C4-2B (cell line): ENCODE measurements at regions not wholly inside any gene's neighbourhood (a gene's known extent, or its start where the extent isn't known, plus 50 kb on each side); places are given as distances from the start of the nearest gene placed in this dataset.

Experiments used
- ZFX ChIP-seq: fragments of 450-650 bp; IDR thresholded peaks from 2 replicates; pipeline ENCODE4 v1.6.1; 2017
- TF ChIP-seq, protein P1 (sequence below): fragments of 450-650 bp; conservative IDR thresholded peaks from 2 replicates; pipeline ENCODE4 v1.5.1; 2017; ENCODE audit warnings: mild to moderate bottlenecking

DNA sequence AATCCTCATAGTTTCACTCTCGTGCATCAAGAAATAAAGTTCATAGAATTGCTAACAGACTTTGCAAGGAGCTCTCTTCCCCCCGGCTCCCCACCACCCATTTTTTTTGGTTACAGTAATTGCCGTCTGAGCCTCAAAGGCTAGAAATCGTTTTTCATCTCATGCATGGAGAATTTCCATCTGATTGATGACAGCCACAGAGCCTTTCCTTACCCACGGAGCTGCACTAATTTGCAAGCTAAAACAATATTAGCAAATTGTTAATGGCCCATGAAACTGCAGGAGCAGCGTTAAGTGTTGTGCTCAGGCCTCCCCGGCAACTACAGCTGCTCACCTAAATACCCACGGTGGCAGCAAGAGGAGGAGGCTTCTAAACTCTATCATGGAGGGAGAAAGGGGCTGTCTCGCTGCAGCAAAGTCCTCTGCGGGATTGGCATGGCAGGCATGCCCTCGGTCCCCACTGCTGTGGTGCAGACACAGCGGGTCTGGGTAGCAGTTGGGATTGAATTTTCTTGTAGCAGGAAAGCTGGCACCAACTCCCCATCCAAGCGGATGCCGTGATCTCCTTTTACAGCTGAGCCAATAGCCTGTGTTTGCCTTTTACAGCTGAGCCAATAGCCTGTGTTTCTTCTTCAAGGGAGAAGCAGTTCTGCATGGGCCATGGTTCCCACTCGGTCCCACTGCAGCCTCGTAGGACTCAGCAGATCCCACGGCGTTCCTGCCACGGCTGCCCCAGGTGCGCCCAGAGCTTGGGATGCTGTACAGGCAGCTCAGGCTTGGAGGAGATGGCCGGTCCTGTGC, 412.3 kb downstream of the BRD1 start:
- TF ChIP-seq, protein P1, sequence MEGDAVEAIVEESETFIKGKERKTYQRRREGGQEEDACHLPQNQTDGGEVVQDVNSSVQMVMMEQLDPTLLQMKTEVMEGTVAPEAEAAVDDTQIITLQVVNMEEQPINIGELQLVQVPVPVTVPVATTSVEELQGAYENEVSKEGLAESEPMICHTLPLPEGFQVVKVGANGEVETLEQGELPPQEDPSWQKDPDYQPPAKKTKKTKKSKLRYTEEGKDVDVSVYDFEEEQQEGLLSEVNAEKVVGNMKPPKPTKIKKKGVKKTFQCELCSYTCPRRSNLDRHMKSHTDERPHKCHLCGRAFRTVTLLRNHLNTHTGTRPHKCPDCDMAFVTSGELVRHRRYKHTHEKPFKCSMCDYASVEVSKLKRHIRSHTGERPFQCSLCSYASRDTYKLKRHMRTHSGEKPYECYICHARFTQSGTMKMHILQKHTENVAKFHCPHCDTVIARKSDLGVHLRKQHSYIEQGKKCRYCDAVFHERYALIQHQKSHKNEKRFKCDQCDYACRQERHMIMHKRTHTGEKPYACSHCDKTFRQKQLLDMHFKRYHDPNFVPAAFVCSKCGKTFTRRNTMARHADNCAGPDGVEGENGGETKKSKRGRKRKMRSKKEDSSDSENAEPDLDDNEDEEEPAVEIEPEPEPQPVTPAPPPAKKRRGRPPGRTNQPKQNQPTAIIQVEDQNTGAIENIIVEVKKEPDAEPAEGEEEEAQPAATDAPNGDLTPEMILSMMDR: no peak
- TF ChIP-seq ZFX: no peak
